ENCODE measurements at regions not wholly inside any gene's neighbourhood (a gene's known extent, or its start where the extent isn't known, plus 50 kb on each side); places are given as distances from the start of the nearest gene placed in this dataset.
"Not testable (repeated sequence)": the region's sequence is repeated elsewhere in the genome, so short reads cannot be mapped to it uniquely, and the experiment has no call there.

DNA sequence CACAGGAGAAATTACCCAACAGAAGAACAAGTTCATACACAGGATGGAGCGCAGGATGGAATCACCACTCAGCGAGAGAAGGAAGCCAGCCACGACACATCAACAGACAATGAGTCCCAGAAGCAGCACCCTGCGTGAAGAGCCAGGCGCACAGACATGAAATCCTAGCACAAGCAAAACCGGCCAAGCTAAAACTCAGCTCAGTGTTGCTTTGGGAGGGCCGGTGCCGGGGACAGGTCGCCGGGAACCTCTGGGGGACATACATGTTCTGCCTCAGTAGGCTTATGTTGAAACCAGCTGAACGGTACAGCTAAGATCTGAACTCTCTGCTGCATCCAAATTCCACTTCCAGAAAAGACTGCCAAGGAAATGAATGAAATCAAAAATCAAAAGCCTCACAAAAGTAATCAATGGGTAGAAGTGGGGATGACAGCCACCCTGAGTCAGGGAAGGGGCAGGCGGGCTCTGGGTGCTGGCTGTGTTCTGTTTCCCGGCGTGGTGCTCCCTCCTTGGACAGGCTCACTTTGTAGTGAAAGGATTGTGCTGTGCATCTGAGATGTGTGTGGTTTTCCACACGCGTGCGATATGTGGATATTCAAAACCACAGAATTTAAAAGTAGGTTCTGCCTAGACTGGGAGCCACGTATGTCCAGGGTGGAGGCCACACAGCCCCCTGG is 114.7 kb downstream of the PDGFA start:
- Mint-ChIP-seq H3K9me3 (no peaks in the 10 kb centered on the region), H3K27ac (no peak overlapping the region), H3K27me3 (ENCODE audit: insufficient read depth) (no peaks in the 10 kb centered on the region), H3K4me3 (no peak overlapping the region), H3K4me1 (ENCODE audit: low read depth) (no peaks in the 10 kb centered on the region), H3K36me3 (ENCODE audit: low read depth) (no peaks in the 10 kb centered on the region)
- DNase-seq (ENCODE audit: low spot score) = no peak
- intact Hi-C loops (cut with micrococcal nuclease) = no loop called here

- DNase-seq (ENCODE audit: low spot score) = no peak
- no peaks in the 10 kb centered on the region for H3K36me3 Mint-ChIP-seq (ENCODE audit: low read depth)
- H3K27ac Mint-ChIP-seq = no peak overlapping the region
- intact Hi-C loops (cut with micrococcal nuclease) = no loop called here
- no peaks in the 10 kb centered on the region for H3K4me1 Mint-ChIP-seq (ENCODE audit: low read depth)
- H3K9me3 Mint-ChIP-seq = no peaks in the 10 kb centered on the region
- no peak overlapping the region for H3K4me3 Mint-ChIP-seq
- H3K27me3 Mint-ChIP-seq (ENCODE audit: insufficient read depth) = no peaks in the 10 kb centered on the region
These were observed 114.0 kb downstream of the PDGFA start for GRCh38 chr7:405489-406211.

- no peaks in the 10 kb centered on the region for H3K27me3 Mint-ChIP-seq (ENCODE audit: insufficient read depth)
- H3K36me3 Mint-ChIP-seq (ENCODE audit: low read depth) = no peaks in the 10 kb centered on the region
- no peak overlapping the region for H3K27ac Mint-ChIP-seq
- DNase-seq (ENCODE audit: low spot score) = no peak
- no peak overlapping the region for H3K4me3 Mint-ChIP-seq
- intact Hi-C loops (cut with micrococcal nuclease) = no loop called here
- no peaks in the 10 kb centered on the region for H3K4me1 Mint-ChIP-seq (ENCODE audit: low read depth)
- H3K9me3 Mint-ChIP-seq = no peaks in the 10 kb centered on the region
These were observed 111.7 kb downstream of the PDGFA start for GRCh38 chr7:407721-408539.

DNA sequence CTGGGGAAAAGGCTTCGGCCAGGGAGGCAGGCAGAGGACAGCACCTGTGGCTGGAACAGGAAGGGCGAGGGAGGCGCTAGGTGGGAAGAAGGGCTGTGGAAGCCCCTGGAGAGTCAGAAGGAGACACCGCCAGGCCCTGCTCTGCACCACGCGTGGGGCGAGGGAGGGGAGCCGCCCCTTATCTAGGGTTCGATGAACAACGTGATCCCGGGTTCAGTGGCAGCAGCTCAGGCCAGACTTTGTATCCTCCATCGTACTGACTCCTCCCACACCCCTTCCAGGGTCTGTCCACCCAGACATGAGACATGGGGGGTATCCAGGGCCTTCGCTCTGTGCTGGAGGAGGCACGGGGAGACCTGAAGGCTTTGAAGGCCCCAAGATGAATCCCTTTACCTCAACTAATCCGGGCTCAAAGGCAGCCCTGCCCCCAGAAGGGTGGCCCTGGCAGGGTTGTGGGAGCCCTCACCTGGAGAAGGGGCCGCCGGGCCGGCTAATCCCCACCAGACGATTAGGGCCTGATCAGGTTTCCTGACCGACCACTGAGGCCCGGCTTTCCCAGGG is 110.8 kb downstream of the PDGFA start:
- intact Hi-C loops (cut with micrococcal nuclease) = no loop called here
- Mint-ChIP-seq H3K27me3 (ENCODE audit: insufficient read depth) (no peaks in the 10 kb centered on the region), H3K27ac (no peak overlapping the region), H3K4me1 (ENCODE audit: low read depth) (no peaks in the 10 kb centered on the region), H3K36me3 (ENCODE audit: low read depth) (no peaks in the 10 kb centered on the region), H3K9me3 (no peaks in the 10 kb centered on the region), H3K4me3 (no peak overlapping the region)
- DNase-seq (ENCODE audit: low spot score) = no peak

DNA sequence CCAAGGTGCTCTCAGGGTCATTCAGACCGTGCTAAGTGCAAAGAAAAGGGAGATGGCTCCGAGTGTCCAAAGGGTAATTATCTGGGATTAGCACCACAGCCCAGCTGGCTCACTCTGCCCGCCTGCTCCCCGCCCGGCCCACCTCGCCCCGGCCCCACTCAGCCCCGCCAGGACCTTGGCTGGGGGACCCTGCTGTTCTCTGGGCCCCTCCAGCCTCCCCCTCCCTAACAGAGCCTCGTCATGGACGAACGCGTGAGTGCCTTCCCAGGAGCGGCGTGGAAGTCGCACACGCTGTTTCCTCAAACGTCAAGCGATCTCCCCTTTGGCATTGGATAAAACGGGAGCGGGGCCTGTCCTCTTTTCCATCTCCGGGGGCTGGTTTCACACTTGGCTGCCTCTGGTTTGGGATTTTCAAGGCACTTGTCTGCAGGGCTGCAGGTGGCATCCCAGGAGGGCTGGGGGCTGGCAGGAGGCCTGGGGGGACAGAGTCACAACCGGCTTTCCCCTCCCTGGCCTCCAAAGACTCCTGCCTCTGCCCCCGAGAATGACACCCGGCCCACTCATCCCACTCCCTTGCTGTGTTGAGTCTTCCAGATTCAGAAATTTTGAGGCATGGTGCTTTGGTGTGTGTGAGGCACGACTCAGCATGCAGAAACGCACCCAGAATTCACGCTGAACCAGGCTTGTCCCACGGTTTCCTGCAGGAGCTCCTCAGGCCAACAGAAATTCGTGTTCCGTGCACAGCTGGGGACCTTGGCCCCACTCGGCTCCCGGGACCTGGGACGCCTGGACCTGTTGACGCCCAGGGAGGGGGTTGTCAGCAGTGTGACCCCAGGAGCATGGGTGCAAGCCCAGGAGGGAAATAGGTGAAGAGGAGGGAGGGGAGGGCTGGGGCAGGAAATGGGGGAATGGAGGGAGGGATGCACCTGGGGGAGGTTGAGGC is 110.0 kb downstream of the PDGFA start:
- intact Hi-C loops (cut with micrococcal nuclease) = no loop called here
- no peak overlapping the region for H3K27ac Mint-ChIP-seq
- H3K9me3 Mint-ChIP-seq = no peaks in the 10 kb centered on the region
- no peaks in the 10 kb centered on the region for H3K36me3 Mint-ChIP-seq (ENCODE audit: low read depth)
- DNase-seq (ENCODE audit: low spot score) = no peak
- H3K4me1 Mint-ChIP-seq (ENCODE audit: low read depth) = no peaks in the 10 kb centered on the region
- H3K27me3 Mint-ChIP-seq (ENCODE audit: insufficient read depth) = no peaks in the 10 kb centered on the region
- no peak overlapping the region for H3K4me3 Mint-ChIP-seq

GRCh38 chr7:410395-410910 is 109.2 kb downstream of the PDGFA start:
- Mint-ChIP-seq H3K4me3 (no peak overlapping the region), H3K36me3 (ENCODE audit: low read depth) (no peaks in the 10 kb centered on the region), H3K9me3 (no peaks in the 10 kb centered on the region), H3K27ac (no peak overlapping the region), H3K4me1 (ENCODE audit: low read depth) (no peaks in the 10 kb centered on the region), H3K27me3 (ENCODE audit: insufficient read depth) (no peaks in the 10 kb centered on the region)
- intact Hi-C loops (cut with micrococcal nuclease) = no loop called here
- no peak for DNase-seq (ENCODE audit: low spot score)

DNA sequence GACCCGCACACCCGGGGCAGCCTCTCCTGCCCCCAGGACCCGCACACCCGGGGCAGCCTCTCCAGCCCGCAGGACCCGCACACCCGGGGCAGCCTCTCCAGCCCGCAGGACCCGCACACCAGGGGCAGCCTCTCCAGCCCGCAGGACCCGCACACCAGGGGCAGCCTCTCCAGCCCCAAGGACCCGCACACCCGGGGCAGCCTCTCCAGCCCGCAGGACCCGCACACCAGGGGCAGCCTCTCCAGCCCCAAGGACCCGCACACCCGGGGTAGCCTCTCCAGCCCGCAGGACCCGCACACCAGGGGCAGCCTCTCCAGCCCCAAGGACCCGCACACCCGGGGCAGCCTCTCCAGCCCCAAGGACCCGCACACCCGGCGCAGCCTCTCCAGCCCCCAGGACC is 108.5 kb downstream of the PDGFA start:
- H3K4me3 Mint-ChIP-seq; H3K36me3 Mint-ChIP-seq (ENCODE audit: low read depth); H3K4me1 Mint-ChIP-seq (ENCODE audit: low read depth); H3K27ac Mint-ChIP-seq; intact Hi-C loops (cut with micrococcal nuclease); H3K9me3 Mint-ChIP-seq; H3K27me3 Mint-ChIP-seq (ENCODE audit: insufficient read depth); DNase-seq (ENCODE audit: low spot score): not testable (repeated sequence)

DNA sequence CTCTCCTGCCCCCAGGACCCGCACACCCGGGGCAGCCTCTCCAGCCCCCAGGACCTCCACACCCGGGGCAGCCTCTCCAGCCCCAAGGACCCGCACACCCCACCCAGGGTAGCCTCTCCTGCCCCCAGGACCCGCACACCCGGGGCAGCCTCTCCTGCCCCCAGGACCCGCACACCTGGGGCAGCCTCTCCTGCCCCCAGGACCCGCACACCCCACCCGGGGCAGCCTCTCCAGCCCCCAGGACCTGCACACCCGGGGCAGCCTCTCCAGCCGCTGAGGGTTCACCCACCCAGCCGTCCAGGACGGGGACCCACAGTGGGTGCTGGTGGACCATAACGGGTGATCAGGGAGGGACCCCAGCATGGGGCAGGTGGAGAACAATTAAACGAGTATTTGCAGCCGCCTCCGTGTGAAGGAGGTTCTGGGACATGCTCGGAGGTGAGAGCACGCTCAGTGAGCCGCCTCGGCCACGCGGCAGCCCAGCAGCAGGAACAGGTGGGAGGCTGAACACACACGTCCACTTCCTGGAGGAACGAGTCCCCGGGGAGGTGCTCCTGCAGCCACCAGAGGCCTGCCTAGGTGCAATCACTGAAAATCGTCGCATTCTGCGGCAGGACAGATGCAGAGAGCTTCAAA is 107.9 kb downstream of the PDGFA start:
- intact Hi-C loops (cut with micrococcal nuclease) = no loop called here
- no peaks in the 10 kb centered on the region for H3K9me3 Mint-ChIP-seq
- H3K27ac Mint-ChIP-seq = no peak overlapping the region
- H3K4me3 Mint-ChIP-seq = no peak overlapping the region
- DNase-seq (ENCODE audit: low spot score) = no peak
- H3K27me3 Mint-ChIP-seq (ENCODE audit: insufficient read depth) = no peaks in the 10 kb centered on the region
- no peaks in the 10 kb centered on the region for H3K36me3 Mint-ChIP-seq (ENCODE audit: low read depth)
- H3K4me1 Mint-ChIP-seq (ENCODE audit: low read depth) = no peaks in the 10 kb centered on the region

DNA sequence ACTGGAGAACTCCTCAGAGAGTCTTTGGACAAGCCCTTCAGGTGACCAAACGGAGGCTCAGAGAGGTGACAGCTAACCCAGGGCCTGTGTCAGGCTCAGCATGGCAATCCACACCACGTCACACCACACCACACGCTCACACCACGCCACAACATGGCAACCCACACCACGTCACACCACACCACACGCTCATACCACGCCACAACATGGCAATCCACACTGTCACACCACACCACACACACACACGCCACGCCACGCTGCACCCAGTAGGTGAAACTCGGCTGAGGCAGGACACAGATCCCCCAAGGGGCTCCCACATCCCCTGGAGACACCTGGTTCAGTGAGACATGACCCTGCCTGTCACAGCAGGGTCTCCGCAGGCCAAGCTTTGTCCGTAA is 107.3 kb downstream of the PDGFA start:
- no peak for DNase-seq (ENCODE audit: low spot score)
- H3K27ac Mint-ChIP-seq = no peak overlapping the region
- H3K27me3 Mint-ChIP-seq (ENCODE audit: insufficient read depth) = no peaks in the 10 kb centered on the region
- intact Hi-C loops (cut with micrococcal nuclease) = no loop called here
- H3K4me3 Mint-ChIP-seq = no peak overlapping the region
- no peaks in the 10 kb centered on the region for H3K36me3 Mint-ChIP-seq (ENCODE audit: low read depth)
- H3K4me1 Mint-ChIP-seq (ENCODE audit: low read depth) = no peaks in the 10 kb centered on the region
- peaks cover 1% of the 10 kb centered on the region for H3K9me3 Mint-ChIP-seq

DNA sequence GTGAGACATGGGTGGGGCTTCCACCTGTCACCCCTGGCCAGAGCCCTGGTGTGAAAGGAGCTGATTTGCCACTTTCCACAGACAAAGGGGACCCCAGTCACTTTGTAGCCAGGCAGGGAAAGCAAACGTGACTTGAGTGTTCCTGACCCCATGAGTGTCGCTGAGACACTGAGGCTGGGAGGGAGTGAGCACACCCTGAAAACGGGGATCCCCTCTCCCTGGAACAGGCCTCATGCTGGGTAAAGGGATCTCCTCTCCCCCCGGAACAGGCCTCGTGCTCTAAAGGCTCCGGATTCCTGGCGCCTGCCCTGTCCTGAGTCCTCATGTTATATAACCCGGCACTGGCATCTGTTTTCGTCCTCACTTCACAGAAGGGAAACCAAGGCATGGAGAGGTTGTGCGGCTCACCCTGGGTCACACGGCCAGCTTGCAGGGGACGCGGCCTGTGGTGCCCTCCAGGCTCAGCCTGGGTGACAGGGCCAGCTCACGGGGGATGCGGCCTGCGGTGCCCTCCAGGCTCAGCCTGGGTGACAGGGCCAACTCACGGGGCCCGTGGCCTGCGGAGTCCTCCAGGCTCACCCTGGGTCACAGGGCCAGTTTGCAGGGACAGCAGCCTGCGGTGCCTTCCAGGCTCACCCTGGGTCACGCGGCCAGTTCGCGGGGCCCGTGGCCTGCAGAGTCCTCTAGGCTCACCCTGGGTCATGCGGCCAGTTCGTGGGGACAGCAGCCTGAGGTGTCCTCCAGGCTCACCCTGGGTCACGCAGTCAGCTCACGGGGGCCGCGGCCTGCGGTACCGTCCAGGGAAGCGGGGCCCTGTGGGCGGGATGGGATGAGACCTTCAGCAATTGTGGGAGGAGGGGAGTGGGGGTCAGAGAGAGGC is 104.7 kb downstream of the PDGFA start:
- Mint-ChIP-seq H3K36me3 (ENCODE audit: low read depth) (no peaks in the 10 kb centered on the region), H3K4me3 (no peak overlapping the region), H3K9me3 (peaks cover 9% of the 10 kb centered on the region), H3K27ac (no peak overlapping the region), H3K27me3 (ENCODE audit: insufficient read depth) (no peaks in the 10 kb centered on the region), H3K4me1 (ENCODE audit: low read depth) (no peaks in the 10 kb centered on the region)
- intact Hi-C loops (cut with micrococcal nuclease) = no loop called here
- no peak for DNase-seq (ENCODE audit: low spot score)
